ENCODE measurements at regions not wholly inside any gene's neighbourhood (a gene's known extent, or its start where the extent isn't known, plus 50 kb on each side); places are given as distances from the start of the nearest gene placed in this dataset.

DNA sequence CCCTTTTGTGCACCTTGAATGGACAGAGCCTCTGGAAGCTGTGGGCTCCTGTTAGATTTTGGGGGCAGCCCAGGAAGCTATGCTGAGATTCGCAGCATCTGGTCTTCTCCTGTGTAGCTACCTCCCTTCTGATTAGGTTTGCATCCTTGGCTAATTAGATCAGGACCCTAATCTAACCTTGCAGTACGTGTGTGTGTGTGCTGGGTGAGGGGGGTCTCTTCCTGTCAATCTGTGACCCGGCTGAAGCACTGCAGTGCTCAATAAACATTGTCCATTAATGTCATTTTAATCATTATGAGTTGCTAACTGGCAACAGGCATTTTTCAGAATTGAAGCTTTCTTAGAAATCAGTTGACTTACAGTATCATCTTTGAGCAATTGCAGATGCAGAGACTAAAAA, 229.1 kb upstream of the STXBP5 start:
- TF ChIP-seq, protein P1, sequence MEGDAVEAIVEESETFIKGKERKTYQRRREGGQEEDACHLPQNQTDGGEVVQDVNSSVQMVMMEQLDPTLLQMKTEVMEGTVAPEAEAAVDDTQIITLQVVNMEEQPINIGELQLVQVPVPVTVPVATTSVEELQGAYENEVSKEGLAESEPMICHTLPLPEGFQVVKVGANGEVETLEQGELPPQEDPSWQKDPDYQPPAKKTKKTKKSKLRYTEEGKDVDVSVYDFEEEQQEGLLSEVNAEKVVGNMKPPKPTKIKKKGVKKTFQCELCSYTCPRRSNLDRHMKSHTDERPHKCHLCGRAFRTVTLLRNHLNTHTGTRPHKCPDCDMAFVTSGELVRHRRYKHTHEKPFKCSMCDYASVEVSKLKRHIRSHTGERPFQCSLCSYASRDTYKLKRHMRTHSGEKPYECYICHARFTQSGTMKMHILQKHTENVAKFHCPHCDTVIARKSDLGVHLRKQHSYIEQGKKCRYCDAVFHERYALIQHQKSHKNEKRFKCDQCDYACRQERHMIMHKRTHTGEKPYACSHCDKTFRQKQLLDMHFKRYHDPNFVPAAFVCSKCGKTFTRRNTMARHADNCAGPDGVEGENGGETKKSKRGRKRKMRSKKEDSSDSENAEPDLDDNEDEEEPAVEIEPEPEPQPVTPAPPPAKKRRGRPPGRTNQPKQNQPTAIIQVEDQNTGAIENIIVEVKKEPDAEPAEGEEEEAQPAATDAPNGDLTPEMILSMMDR (IDR thresholded peaks at IDR 0.05), result no peak
- TF ChIP-seq SIN3A (IDR thresholded peaks at IDR 0.05; ENCODE audit: borderline replicate concordance, insufficient read depth, low read depth, low read length), result no peak
- no peak for TF ChIP-seq POLR2AphosphoS5 (IDR thresholded peaks at IDR 0.05; ENCODE audit: low read depth, low read length)
